ENCODE measurements at regions not wholly inside any gene's neighbourhood (a gene's known extent, or its start where the extent isn't known, plus 50 kb on each side); places are given as distances from the start of the nearest gene placed in this dataset.

- TF ChIP-seq, protein P1, sequence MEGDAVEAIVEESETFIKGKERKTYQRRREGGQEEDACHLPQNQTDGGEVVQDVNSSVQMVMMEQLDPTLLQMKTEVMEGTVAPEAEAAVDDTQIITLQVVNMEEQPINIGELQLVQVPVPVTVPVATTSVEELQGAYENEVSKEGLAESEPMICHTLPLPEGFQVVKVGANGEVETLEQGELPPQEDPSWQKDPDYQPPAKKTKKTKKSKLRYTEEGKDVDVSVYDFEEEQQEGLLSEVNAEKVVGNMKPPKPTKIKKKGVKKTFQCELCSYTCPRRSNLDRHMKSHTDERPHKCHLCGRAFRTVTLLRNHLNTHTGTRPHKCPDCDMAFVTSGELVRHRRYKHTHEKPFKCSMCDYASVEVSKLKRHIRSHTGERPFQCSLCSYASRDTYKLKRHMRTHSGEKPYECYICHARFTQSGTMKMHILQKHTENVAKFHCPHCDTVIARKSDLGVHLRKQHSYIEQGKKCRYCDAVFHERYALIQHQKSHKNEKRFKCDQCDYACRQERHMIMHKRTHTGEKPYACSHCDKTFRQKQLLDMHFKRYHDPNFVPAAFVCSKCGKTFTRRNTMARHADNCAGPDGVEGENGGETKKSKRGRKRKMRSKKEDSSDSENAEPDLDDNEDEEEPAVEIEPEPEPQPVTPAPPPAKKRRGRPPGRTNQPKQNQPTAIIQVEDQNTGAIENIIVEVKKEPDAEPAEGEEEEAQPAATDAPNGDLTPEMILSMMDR (IDR thresholded peaks at IDR 0.05; ENCODE audit: borderline replicate concordance, extremely low read depth, low read length, poor library complexity, severe bottlenecking) = no peak
- TF ChIP-seq EZH2 (IDR thresholded peaks at IDR 0.05; ENCODE audit: borderline replicate concordance, low read depth, low read length, severe bottlenecking) = no peak
Observed at GRCh38 chr2:166671801-166672200, 177.8 kb upstream of the SCN7A start.
